IPS-20b (cell line): ENCODE measurements at regions not wholly inside any gene's neighbourhood (a gene's known extent, or its start where the extent isn't known, plus 50 kb on each side); places are given as distances from the start of the nearest gene placed in this dataset.

Experiments used
- H3K27ac ChIP-seq: one replicate; pipeline ENCODE4 v1.5.1; 2013; ENCODE audit warnings: low read length
- H3K27me3 ChIP-seq: 2 replicates; pipeline ENCODE4 v1.6.1; 2013; ENCODE audit warnings: mild to moderate bottlenecking, low read length, inconsistent platforms; ENCODE audit not compliant: insufficient read depth
- H3K36me3 ChIP-seq: 2 replicates; pipeline ENCODE4 v1.6.1; 2013; ENCODE audit warnings: low read depth, mild to moderate bottlenecking, inconsistent platforms, low read length, moderate library complexity; ENCODE audit not compliant: insufficient read depth
- H3K4me1 ChIP-seq: 2 replicates; pipeline ENCODE4 v1.6.1; 2013; ENCODE audit warnings: mild to moderate bottlenecking, control low read depth, inconsistent platforms, low read length, moderate library complexity; ENCODE audit not compliant: insufficient read depth
- H3K4me3 ChIP-seq: 2 replicates; pipeline ENCODE4 v1.5.1; 2013; ENCODE audit warnings: mild to moderate bottlenecking, low read length, inconsistent platforms
- H3K9ac ChIP-seq: 2 replicates; pipeline ENCODE4 v1.6.1; 2013; ENCODE audit warnings: low read depth, mild to moderate bottlenecking, inconsistent platforms, low read length, moderate library complexity
- H3K9me3 ChIP-seq: 2 replicates; pipeline ENCODE4 v1.6.1; 2013; ENCODE audit warnings: mild to moderate bottlenecking, low read depth, low read length, inconsistent platforms; ENCODE audit not compliant: insufficient read depth

DNA sequence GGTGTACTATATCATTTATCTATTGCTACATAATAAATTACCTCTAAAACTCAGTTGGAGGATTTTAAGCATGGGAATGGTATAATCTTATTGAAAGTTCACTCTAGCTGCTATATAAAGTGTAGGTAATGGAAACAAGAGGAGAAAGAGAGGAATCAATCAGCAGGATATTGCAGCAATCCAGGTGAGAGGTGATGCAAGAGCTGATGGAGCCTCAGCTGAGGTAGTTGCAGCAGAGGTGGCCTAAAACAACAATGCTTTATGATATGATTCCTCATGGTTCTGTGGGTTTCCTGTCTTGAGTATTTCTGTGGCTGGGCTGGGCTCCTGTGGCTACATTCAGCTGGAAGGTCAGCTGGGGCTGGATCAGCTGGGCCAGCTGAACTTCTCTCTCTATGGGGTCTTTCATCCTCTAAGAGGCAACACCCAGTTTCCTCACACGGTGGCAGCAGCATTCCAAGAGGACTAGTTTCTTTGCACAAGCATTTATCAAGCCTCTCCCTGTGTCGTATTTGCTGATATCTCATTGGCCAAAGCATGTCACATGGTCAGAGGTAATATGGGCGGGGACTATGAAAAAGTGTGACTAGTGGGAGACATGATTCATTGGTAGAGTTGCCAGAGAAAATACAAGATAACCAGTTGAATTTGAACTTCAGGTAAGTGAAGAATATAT lies 135.4 kb upstream of the LARGE1 start:
- no peak overlapping the region for H3K27ac ChIP-seq
- no peak overlapping the region for H3K9ac ChIP-seq
- H3K9me3 ChIP-seq, result peaks cover 23% of the 10 kb centered on the region
- H3K27me3 ChIP-seq, result peaks cover 3% of the 10 kb centered on the region; the same call in 1 of the 2 replicates
- H3K36me3 ChIP-seq, result no peaks in the 10 kb centered on the region
- no peak overlapping the region for H3K4me3 ChIP-seq
- no peaks in the 10 kb centered on the region for H3K4me1 ChIP-seq

DNA sequence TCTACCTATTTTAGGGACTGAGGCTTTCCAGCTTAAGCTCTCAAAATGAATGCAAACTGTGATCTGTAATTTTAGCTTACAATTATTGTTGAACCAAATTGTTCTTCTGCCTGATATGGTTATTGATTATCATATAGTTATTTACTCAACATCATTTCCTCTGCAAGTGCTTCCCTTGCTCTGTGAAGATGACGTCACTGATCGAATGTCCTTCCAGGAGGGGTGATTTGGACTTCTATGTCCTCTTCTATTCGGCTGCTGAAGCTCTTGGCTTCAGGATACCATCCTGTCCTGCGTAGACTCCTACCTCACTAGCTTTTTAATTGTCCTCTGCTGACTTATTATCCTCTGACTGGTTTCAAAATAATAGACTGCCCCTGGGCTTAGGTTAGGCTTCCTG lies 137.4 kb upstream of the LARGE1 start:
- no peak overlapping the region for H3K27ac ChIP-seq
- no peaks in the 10 kb centered on the region for H3K4me1 ChIP-seq
- H3K9ac ChIP-seq, result no peak overlapping the region

DNA sequence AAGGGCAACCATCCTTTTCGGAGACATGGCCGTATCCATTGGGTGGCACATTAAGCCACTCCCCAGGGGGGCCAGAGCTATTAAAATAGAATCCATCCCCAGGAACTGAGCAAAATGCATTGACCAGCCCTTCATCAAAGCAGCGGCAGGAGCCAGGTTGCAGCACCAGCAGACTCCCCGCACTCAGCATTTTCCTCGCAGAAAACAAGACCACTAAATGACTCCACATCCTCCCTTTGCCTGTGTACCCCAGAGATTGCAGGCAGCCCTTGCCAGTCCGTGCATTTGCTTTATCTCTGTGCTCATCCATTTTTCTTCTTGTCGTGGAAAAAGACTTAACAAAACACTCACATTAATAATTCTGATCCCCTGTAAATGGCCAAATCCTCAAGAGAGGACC lies 144.4 kb upstream of the LARGE1 start:
- Histone ChIP-seq H3K4me3 (no peak overlapping the region), H3K9me3 (peaks cover 8% of the 10 kb centered on the region), H3K9ac (no peak overlapping the region), H3K4me1 (no peaks in the 10 kb centered on the region), H3K27me3 (no peaks in the 10 kb centered on the region; the same call in 1 of the 2 replicates), H3K36me3 (no peaks in the 10 kb centered on the region), H3K27ac (no peak overlapping the region)

More for the DNA sequence above, 137.4 kb upstream of the LARGE1 start:
- Histone ChIP-seq H3K36me3 (no peaks in the 10 kb centered on the region), H3K9me3 (peaks cover 23% of the 10 kb centered on the region), H3K27me3 (no peaks in the 10 kb centered on the region), H3K4me3 (no peak overlapping the region)

DNA sequence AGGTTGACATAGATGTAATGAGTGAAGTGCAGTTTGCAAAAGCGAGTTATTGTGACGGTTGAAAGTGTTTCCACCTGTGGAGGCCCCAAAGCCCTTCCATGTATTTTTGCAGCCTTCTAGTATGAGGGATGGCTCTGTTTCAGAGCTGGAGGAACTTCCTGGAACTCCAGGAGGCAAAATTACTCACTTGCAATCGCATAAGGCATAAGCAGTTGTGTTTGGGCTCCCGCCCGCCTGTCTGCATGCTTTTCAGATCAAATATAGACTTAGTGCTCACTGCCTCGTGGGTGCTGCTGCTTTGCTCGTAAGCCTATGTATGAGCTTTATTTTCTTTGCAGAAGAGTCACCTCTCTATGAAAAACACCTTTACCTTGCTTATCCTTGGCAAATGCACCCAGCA lies 146.8 kb upstream of the LARGE1 start:
- Histone ChIP-seq H3K9ac (no peak overlapping the region), H3K4me1 (no peaks in the 10 kb centered on the region), H3K27me3 (no peaks in the 10 kb centered on the region; the same call in 1 of the 2 replicates), H3K36me3 (no peaks in the 10 kb centered on the region), H3K27ac (no peak overlapping the region), H3K4me3 (no peak overlapping the region), H3K9me3 (no peaks in the 10 kb centered on the region)

DNA sequence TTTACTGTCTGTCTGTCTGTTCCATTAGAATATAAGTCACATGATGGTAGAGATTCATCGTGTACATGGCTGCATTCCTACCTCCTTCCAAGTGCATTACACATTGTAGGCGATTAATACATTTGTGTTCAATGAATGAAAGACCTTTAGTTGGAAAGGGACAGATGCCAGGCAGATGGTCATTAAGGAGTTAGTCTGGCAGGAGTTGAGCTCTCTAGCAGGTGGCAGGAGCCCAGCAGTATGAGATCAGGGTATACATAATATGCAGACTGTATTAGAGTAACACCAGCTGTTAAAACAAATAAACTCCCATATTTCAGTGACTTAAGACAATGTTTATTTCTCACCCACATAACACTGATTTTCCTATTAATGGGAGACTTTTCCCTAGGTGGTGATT lies 147.7 kb upstream of the LARGE1 start:
- H3K36me3 ChIP-seq, result no peaks in the 10 kb centered on the region
- no peaks in the 10 kb centered on the region; the same call in 1 of the 2 replicates for H3K27me3 ChIP-seq
- H3K27ac ChIP-seq, result no peak overlapping the region
- no peaks in the 10 kb centered on the region for H3K9me3 ChIP-seq
- H3K4me3 ChIP-seq, result no peak overlapping the region
- H3K4me1 ChIP-seq, result no peaks in the 10 kb centered on the region
- H3K9ac ChIP-seq, result no peak overlapping the region

DNA sequence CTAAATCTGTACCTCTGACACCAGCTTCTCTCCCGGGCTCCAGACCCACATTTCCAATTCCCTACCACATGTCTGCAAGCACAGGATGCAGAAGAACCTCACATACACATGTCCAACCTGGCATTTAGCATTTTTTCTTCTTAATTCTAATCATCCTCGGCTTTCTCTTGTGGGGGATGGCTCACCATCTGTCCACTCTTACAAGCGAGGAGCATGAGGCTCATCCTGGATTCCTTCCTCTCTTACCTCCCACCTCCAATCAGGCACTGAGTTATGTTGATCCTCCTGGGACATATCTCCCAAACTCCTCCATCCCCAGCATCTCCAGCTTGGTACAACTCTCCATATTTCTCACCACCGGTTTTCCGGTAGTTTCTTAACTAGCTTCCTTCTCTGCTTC lies 149.8 kb upstream of the LARGE1 start:
- Histone ChIP-seq H3K4me1 (no peaks in the 10 kb centered on the region), H3K36me3 (no peaks in the 10 kb centered on the region), H3K9me3 (no peaks in the 10 kb centered on the region), H3K27me3 (no peaks in the 10 kb centered on the region; the same call in 1 of the 2 replicates), H3K9ac (no peak overlapping the region), H3K4me3 (no peak overlapping the region), H3K27ac (no peak overlapping the region)

DNA sequence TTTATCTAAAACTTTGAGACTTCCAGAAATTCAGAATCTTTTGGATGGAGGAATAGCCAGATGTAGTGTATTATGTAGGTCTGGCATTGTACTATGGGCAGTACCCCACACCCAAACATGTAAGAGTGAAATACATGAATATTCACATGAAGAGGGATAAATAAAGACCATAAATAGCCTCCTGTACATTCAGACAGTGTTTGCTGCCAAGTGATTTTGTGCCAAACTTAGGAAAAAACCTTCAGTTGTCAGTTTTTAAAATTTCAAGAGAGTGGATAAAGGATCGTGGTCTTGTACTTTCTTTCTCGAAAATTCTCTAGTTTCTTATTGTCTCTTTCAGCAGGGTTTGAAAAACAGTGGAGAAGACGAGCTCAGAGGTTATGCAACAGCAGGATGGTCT lies 150.3 kb upstream of the LARGE1 start:
- H3K4me3 ChIP-seq, result no peak overlapping the region
- H3K4me1 ChIP-seq, result no peaks in the 10 kb centered on the region
- peaks cover under 1% of the 10 kb centered on the region; the same call in 1 of the 2 replicates for H3K27me3 ChIP-seq
- no peak overlapping the region for H3K9ac ChIP-seq
- H3K36me3 ChIP-seq, result no peaks in the 10 kb centered on the region
- no peak overlapping the region for H3K27ac ChIP-seq
- no peaks in the 10 kb centered on the region for H3K9me3 ChIP-seq

DNA sequence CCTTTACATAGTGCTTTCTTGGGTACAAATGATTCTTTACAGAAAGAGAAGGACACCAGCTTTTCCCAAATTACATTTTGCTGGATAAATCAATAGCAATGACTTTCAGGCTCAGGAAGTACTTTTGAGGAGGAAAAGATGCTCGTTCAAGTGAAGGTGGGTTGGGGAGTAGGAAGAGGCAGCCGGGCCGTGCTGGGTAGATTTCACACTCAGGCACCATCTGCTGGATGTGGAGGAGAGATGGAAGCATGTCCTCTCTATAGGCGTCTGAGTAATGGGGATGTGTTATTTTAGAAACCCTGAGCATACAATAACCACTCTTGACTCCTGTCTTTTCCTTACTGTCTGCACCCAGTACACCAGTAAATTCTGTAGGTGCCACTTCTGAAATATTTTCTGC lies 152.3 kb upstream of the LARGE1 start:
- Histone ChIP-seq H3K4me3 (no peak overlapping the region), H3K27ac (no peak overlapping the region), H3K27me3 (peaks cover 3% of the 10 kb centered on the region; the same call in 1 of the 2 replicates), H3K36me3 (no peaks in the 10 kb centered on the region), H3K4me1 (no peaks in the 10 kb centered on the region), H3K9me3 (no peaks in the 10 kb centered on the region), H3K9ac (no peak overlapping the region)

DNA sequence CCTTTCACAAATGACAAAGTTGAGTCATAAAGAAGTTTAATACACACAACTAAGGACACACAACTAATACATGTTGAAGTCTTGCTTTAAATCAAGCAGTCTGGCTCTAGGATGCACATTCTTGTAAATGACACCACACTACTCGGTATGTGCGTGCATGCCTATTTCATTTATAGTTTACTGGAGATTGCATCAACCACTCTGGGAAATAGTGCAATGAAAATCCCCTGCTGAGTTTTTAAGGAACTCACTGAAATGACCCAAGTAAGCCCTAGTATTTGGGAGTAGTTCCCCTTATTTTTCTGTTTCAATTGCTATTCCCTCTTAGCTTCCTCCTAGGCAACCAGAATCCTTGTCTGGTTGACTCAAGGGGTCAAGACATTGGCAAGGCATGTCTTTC lies 160.2 kb upstream of the LARGE1 start:
- Histone ChIP-seq H3K9ac (no peak overlapping the region), H3K4me1 (no peaks in the 10 kb centered on the region), H3K27ac (no peak overlapping the region), H3K4me3 (no peak overlapping the region), H3K27me3 (peaks cover 3% of the 10 kb centered on the region; the same call in 1 of the 2 replicates), H3K9me3 (no peaks in the 10 kb centered on the region), H3K36me3 (no peaks in the 10 kb centered on the region)

DNA sequence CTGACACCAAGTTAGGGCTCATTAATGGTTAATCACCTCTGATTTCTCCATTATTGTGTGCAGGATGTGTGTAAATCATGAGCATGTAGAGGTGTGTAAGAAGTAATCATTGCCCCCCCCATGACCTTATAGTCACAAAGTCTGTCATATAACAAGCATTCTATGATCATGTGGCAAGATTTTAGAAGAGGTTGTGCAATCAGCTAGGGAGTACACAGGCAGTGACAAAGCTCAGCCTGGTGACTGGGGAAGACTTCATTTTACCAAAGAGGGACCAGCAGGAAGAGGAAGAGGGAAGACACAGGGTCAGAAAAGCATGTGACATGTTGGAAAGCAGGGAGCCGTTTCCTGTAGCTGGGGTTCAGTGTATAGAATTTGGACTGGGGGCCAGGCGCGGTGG lies 176.5 kb upstream of the LARGE1 start:
- Histone ChIP-seq H3K9me3 (no peaks in the 10 kb centered on the region), H3K27me3 (no peaks in the 10 kb centered on the region), H3K9ac (no peak overlapping the region), H3K4me3 (no peak overlapping the region), H3K27ac (no peak overlapping the region), H3K4me1 (no peaks in the 10 kb centered on the region), H3K36me3 (no peaks in the 10 kb centered on the region)

DNA sequence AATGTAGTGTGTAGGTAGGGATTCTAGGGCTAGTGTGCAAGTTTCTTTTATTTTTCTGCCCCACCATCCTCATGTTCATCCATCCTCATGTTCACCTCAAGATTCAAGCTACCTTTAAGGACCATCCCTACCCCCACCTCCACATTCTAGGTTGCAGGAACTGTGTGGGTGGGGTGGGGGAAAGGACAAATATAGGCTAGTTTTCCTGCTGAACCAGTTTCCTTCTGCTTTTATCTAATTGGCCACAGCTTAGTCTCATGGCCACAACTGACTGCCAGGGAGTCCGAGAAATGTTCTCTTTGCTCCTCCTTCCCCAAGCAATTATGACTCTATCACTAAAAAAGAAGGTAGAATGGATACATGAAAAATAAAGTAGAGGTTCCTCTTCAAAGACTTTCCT lies 179.0 kb upstream of the LARGE1 start:
- no peak overlapping the region for H3K27ac ChIP-seq
- no peaks in the 10 kb centered on the region; the same call in 1 of the 2 replicates for H3K27me3 ChIP-seq
- no peak overlapping the region for H3K9ac ChIP-seq
- no peaks in the 10 kb centered on the region for H3K9me3 ChIP-seq
- no peaks in the 10 kb centered on the region for H3K36me3 ChIP-seq
- no peak overlapping the region for H3K4me3 ChIP-seq
- no peaks in the 10 kb centered on the region for H3K4me1 ChIP-seq

DNA sequence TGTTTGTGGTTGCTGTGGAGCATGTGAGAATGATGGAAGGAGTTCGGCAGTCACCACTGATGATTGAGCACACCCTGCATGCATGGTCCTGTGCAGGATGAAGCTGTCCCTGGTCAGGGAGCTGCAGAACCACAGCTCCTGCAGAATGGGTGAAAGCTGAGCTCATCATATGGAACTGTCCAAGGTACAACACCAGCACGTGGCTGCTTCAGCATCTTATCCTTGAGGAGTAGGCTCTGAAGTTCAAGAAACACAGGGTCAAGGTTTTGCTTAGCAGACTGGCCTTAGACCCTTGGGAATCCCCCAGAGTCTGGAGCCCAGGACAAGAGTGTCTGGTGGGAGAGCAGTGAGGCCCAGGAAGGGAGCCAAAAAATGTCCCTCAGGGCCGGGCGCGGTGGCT lies 182.4 kb upstream of the LARGE1 start:
- no peak overlapping the region for H3K27ac ChIP-seq
- H3K9ac ChIP-seq, result no peak overlapping the region
- no peak overlapping the region for H3K4me3 ChIP-seq
- peaks cover 4% of the 10 kb centered on the region for H3K4me1 ChIP-seq
- H3K36me3 ChIP-seq, result no peaks in the 10 kb centered on the region
- H3K27me3 ChIP-seq, result peaks cover 6% of the 10 kb centered on the region; the same call in 1 of the 2 replicates
- H3K9me3 ChIP-seq, result no peaks in the 10 kb centered on the region
